H9 (cell line): ENCODE measurements at regions not wholly inside any gene's neighbourhood (a gene's known extent, or its start where the extent isn't known, plus 50 kb on each side); places are given as distances from the start of the nearest gene placed in this dataset.

Experiments
- DNase-seq: peaks from one replicate; pipeline ENCODE4 v3.0.0-alpha.2; 2017
- H2AFZ ChIP-seq: one replicate; pipeline ENCODE4 v1.6.1; 2013; ENCODE audit warnings: mild to moderate bottlenecking, low read length, control low read depth, moderate library complexity
- H2AK5ac ChIP-seq: 2 replicates; pipeline ENCODE4 v1.6.1; 2013; ENCODE audit warnings: low read length, control low read depth, mixed read lengths; ENCODE audit not compliant: insufficient read length
- H2BK120ac ChIP-seq: one replicate; pipeline ENCODE4 v1.6.1; 2013; ENCODE audit warnings: low read depth, mild to moderate bottlenecking, low read length, control low read depth, inconsistent platforms; ENCODE audit not compliant: poor library complexity, severe bottlenecking
- H2BK12ac ChIP-seq: 2 replicates; pipeline ENCODE4 v1.6.1; 2013; ENCODE audit warnings: low read length, control low read depth, mixed read lengths, low read depth; ENCODE audit not compliant: insufficient read length
- H2BK15ac ChIP-seq: 2 replicates; pipeline ENCODE4 v1.6.1; 2013; ENCODE audit warnings: low read depth, low read length, control low read depth
- H2BK20ac ChIP-seq: one replicate; pipeline ENCODE4 v1.6.1; 2013; ENCODE audit warnings: low read depth, mild to moderate bottlenecking, low read length, control low read depth, inconsistent platforms; ENCODE audit not compliant: poor library complexity, severe bottlenecking
- H2BK5ac ChIP-seq: 2 replicates; pipeline ENCODE4 v1.6.1; 2013; ENCODE audit warnings: low read length, control low read depth, mixed read lengths; ENCODE audit not compliant: insufficient read length
- H3K14ac ChIP-seq: 2 replicates; pipeline ENCODE4 v1.6.1; 2013; ENCODE audit warnings: low read length, control low read depth; ENCODE audit not compliant: insufficient read depth
- H3K18ac ChIP-seq: 2 replicates; pipeline ENCODE4 v1.6.1; 2013; ENCODE audit warnings: low read depth, mild to moderate bottlenecking, mixed read lengths, low read length, control low read depth; ENCODE audit not compliant: insufficient read length
- H3K23ac ChIP-seq: 2 replicates; pipeline ENCODE4 v1.6.1; 2013; ENCODE audit warnings: low read length, control low read depth, mixed read lengths, low read depth; ENCODE audit not compliant: insufficient read length
- H3K23me2 ChIP-seq: 2 replicates; pipeline ENCODE4 v1.6.1; 2013; ENCODE audit warnings: low read depth, mild to moderate bottlenecking, mixed read lengths, low read length, control low read depth; ENCODE audit not compliant: insufficient read length, poor library complexity, severe bottlenecking
- H3K27ac ChIP-seq: 2 replicates; pipeline ENCODE4 v1.5.1; 2013; ENCODE audit warnings: low read length, control low read depth, mixed read lengths, low read depth; ENCODE audit not compliant: insufficient read length
- H3K27me3 ChIP-seq: 2 replicates; pipeline ENCODE4 v1.6.1; 2013; ENCODE audit warnings: low read length, control low read depth, inconsistent platforms; ENCODE audit not compliant: insufficient read depth
- H3K4ac ChIP-seq: 2 replicates; pipeline ENCODE4 v1.6.1; 2013; ENCODE audit warnings: low read depth, mild to moderate bottlenecking, control low read depth, inconsistent platforms, low read length, moderate library complexity
- H3K4me1 ChIP-seq: 2 replicates; pipeline ENCODE4 v1.6.1; 2013; ENCODE audit warnings: low read length, control low read depth, inconsistent platforms; ENCODE audit not compliant: insufficient read depth
- H3K4me2 ChIP-seq: 2 replicates; pipeline ENCODE4 v1.6.1; 2013; ENCODE audit warnings: low read length, control low read depth, mixed read lengths; ENCODE audit not compliant: insufficient read length, insufficient read depth
- H3K56ac ChIP-seq: 2 replicates; pipeline ENCODE4 v1.6.1; 2013; ENCODE audit warnings: low read depth, mild to moderate bottlenecking, mixed read lengths, low read length, control low read depth; ENCODE audit not compliant: insufficient read length
- H3K79me1 ChIP-seq: 2 replicates; pipeline ENCODE4 v1.6.1; 2013; ENCODE audit warnings: low read depth, mild to moderate bottlenecking, moderate library complexity, low read length, control low read depth, inconsistent platforms; ENCODE audit not compliant: insufficient read depth, poor library complexity, severe bottlenecking
- H3K79me2 ChIP-seq: 2 replicates; pipeline ENCODE4 v1.6.1; 2013; ENCODE audit warnings: low read length, control low read depth, inconsistent platforms; ENCODE audit not compliant: insufficient read depth
- H3K9ac ChIP-seq: 2 replicates; pipeline ENCODE4 v1.6.1; 2013; ENCODE audit warnings: low read length, control low read depth, mixed read lengths; ENCODE audit not compliant: insufficient read length; ENCODE audit errors: extremely low read depth
- H3K9me3 ChIP-seq: one replicate; pipeline ENCODE4 v1.6.1; 2013; ENCODE audit warnings: low read depth, low read length, inconsistent platforms; ENCODE audit not compliant: control insufficient read depth
- H3T11ph ChIP-seq: one replicate; pipeline ENCODE4 v1.6.1; 2013; ENCODE audit warnings: mild to moderate bottlenecking, low read length, control low read depth, inconsistent platforms
- H4K20me1 ChIP-seq: one replicate; pipeline ENCODE4 v1.6.1; 2013; ENCODE audit not compliant: control insufficient read depth, insufficient read length, insufficient read depth
- H4K5ac ChIP-seq: 2 replicates; pipeline ENCODE4 v1.6.1; 2013; ENCODE audit warnings: low read depth, mild to moderate bottlenecking, mixed read lengths, low read length, control low read depth; ENCODE audit not compliant: insufficient read length
- H4K8ac ChIP-seq: replicated peaks from 2 replicates; pipeline ENCODE4 v1.6.1; 2013; ENCODE audit warnings: low read length, control low read depth, mixed read lengths, low read depth; ENCODE audit not compliant: insufficient read length
- H4K91ac ChIP-seq: 2 replicates; pipeline ENCODE4 v1.6.1; 2013; ENCODE audit warnings: low read depth, mild to moderate bottlenecking, moderate library complexity, mixed read lengths, low read length, control low read depth; ENCODE audit not compliant: insufficient read length
- H3K27ac Mint-ChIP-seq, 3 experiments: 2 replicates in 2 of 3; 3 replicates in 1 of 3; pipeline ENCODE4 v1.8.0; 2020 to 2021; ENCODE audit warnings: mixed read lengths in 3 of 3, mild to moderate bottlenecking in 1 of 3, moderate library complexity in 1 of 3
- H3K27me3 Mint-ChIP-seq: 2 replicates; pipeline ENCODE4 v1.8.0; 2021; ENCODE audit warnings: low read depth, mild to moderate bottlenecking, moderate library complexity, mixed read lengths
- H3K36me3 Mint-ChIP-seq, 3 experiments: 2 replicates in 2 of 3; 3 replicates in 1 of 3; pipeline ENCODE4 v1.8.0; 2020 to 2021; ENCODE audit warnings: low read depth in 3 of 3, mixed read lengths in 3 of 3; ENCODE audit not compliant: insufficient read depth in 1 of 3
- H3K4me1 Mint-ChIP-seq, 2 experiments: 2 replicates each; pipeline ENCODE4 v1.8.0; 2020; ENCODE audit warnings: mixed read lengths in 2 of 2
- H3K4me3 Mint-ChIP-seq, 2 experiments: 2 replicates in 1 of 2; 3 replicates in 1 of 2; pipeline ENCODE4 v1.8.0; 2020 to 2021; ENCODE audit warnings: mild to moderate bottlenecking in 2 of 2, mixed read lengths in 2 of 2, moderate library complexity in 1 of 2
- H3K9me3 Mint-ChIP-seq, 2 experiments: 2 replicates in 1 of 2; 3 replicates in 1 of 2; pipeline ENCODE4 v1.8.0; 2020; ENCODE audit warnings: mild to moderate bottlenecking in 2 of 2, mixed read lengths in 2 of 2, moderate library complexity in 1 of 2
- WGBS: extraction: QIAGEN DNeasy Blood & Tissue Kit; methylation state at CpG from one replicate; pipeline ENCODE4 v1.1.7; 2013; ENCODE audit warnings: missing lambda C conversion rate, low lambda C conversion rate, mixed read lengths; ENCODE audit not compliant: insufficient read length; ENCODE audit errors: extremely low coverage; 5-methylcytosine and 5-hydroxymethylcytosine counted together
- TF ChIP-seq, protein P1 (sequence below): fragments of 200-600 bp; sonication (generic); conservative IDR thresholded peaks from 3 replicates; pipeline ENCODE4 v1.8.0; 2021; ENCODE audit warnings: antibody characterized with exemption, mild to moderate bottlenecking

DNA sequence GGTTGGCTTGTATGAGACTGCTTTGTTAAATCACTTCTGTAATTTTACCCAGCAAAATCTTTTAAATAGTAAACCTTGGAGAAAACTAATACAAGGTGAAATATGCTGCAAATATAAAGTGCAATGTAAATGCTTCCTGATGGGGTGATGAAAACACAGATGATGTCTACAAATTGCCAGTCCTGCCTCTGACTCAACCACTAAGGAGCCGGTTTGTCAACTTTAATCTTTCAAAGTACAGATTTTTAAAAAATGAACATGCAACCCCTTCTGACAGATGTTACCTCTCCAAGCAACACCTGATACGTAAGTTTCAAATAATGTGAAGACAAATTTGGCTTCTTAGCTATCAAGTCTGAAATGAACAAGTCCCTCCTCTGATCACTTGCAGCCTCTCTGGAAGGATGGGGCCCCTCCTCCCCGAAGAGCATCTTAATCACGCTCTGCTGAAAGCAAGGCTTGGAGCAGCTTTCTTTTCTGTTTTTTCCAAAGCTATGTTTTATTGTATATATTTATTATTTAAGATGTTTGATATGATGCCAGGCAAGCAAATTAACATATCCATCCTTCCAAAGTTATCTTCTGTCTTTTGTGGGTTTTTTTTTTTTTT lies 196.0 kb downstream of the MYLK4 start:
- Histone ChIP-seq H3K23me2 (no peaks in the 10 kb centered on the region), H3K9me3 (no peaks in the 10 kb centered on the region), H2BK120ac (no peak overlapping the region), H2AK5ac (no peak overlapping the region), H2BK20ac (no peak overlapping the region), H3K27me3 (no peaks in the 10 kb centered on the region), H3K23ac (no peak overlapping the region), H3K79me2 (no peaks in the 10 kb centered on the region), H3K4ac (no peak overlapping the region), H3K9ac (no peak overlapping the region), H2BK5ac (no peak overlapping the region), H3K27ac (no peak overlapping the region), H2BK15ac (no peak overlapping the region), H3K14ac (no peak overlapping the region), H2BK12ac (no peak overlapping the region), H3K56ac (no peak overlapping the region), H3T11ph (no peak overlapping the region), H4K20me1 (no peaks in the 10 kb centered on the region), H2AFZ (no peak overlapping the region), H4K91ac (no peak overlapping the region), H3K18ac (no peak overlapping the region), H4K5ac (no peak overlapping the region), H3K4me2 (no peak overlapping the region), H3K79me1 (no peaks in the 10 kb centered on the region), H4K8ac (no peak overlapping the region), H3K4me1 (no peaks in the 10 kb centered on the region)
- no peak for DNase-seq
- H3K9me3 Mint-ChIP-seq: no peaks in the 10 kb centered on the region; a peak in 1 of 5 replicates
- WGBS: no CpG with 5 or more reads among the region's 4 CpGs
- TF ChIP-seq, protein P1, sequence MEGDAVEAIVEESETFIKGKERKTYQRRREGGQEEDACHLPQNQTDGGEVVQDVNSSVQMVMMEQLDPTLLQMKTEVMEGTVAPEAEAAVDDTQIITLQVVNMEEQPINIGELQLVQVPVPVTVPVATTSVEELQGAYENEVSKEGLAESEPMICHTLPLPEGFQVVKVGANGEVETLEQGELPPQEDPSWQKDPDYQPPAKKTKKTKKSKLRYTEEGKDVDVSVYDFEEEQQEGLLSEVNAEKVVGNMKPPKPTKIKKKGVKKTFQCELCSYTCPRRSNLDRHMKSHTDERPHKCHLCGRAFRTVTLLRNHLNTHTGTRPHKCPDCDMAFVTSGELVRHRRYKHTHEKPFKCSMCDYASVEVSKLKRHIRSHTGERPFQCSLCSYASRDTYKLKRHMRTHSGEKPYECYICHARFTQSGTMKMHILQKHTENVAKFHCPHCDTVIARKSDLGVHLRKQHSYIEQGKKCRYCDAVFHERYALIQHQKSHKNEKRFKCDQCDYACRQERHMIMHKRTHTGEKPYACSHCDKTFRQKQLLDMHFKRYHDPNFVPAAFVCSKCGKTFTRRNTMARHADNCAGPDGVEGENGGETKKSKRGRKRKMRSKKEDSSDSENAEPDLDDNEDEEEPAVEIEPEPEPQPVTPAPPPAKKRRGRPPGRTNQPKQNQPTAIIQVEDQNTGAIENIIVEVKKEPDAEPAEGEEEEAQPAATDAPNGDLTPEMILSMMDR: no peak
- H3K36me3 Mint-ChIP-seq: no peaks in the 10 kb centered on the region; a peak in 1 of 7 replicates
- peaks cover 5% of the 10 kb centered on the region; the same call in 1 of the 2 replicates for H3K27me3 Mint-ChIP-seq
- no peak overlapping the region for H3K4me3 Mint-ChIP-seq
- H3K4me1 Mint-ChIP-seq: peaks cover 16 to 23% of the 10 kb centered on the region in 2 experiments
- H3K27ac Mint-ChIP-seq: no peak overlapping the region
